ENCODE measurements at regions not wholly inside any gene's neighbourhood (a gene's known extent, or its start where the extent isn't known, plus 50 kb on each side); places are given as distances from the start of the nearest gene placed in this dataset.

GRCh38 chr2:118554616-118555015, 292.8 kb downstream of the EN1 start:
- no TSS peak for BruUV-seq (replicated peaks)

GRCh38 chr2:118549503-118549902, 297.9 kb downstream of the EN1 start:
- H2AFZ ChIP-seq (ENCODE audit: control insufficient read depth, low read depth, low read length) = no peak overlapping the region
- H3K9ac ChIP-seq (ENCODE audit: control insufficient read depth, insufficient read depth, low read length) = no peak overlapping the region
- in situ Hi-C loops (cut with MboI) = no loop called here
- no peak overlapping the region for H3K4me3 ChIP-seq
- no peak for ATAC-seq
- ChIA-PET POLR2A (no interaction called here), CTCF (no interaction called here), RAD21 (ENCODE audit: unreplicated experiment) (no interaction called here), SMC1A (ENCODE audit: uncharacterized antibody, unreplicated experiment) (no interaction called here)
- H3K9me3 ChIP-seq (replicated peaks; ENCODE audit: control insufficient read depth, insufficient read depth, low read length) = no peaks in the 10 kb centered on the region
- BruUV-seq (replicated peaks) = no TSS peak
- WGBS (ENCODE audit: insufficient coverage, insufficient replicate concordance, low lambda C conversion rate, missing lambda C conversion rate) = 4% methylated on average over 1 of the region's 1 CpG
- intact Hi-C loops (cut with micrococcal nuclease; ENCODE audit: unreplicated experiment) = no loop called here
- no peaks in the 10 kb centered on the region for H3K36me3 ChIP-seq (ENCODE audit: control insufficient read depth in 2 of 2, insufficient read depth in 2 of 2, low read length in 1 of 2)
- H4K20me1 ChIP-seq (ENCODE audit: control insufficient read depth, insufficient read depth) = no peaks in the 10 kb centered on the region
- no peak overlapping the region for H3K27ac ChIP-seq (ENCODE audit: control insufficient read depth, insufficient read depth)
- H3K27me3 ChIP-seq (replicated peaks in 1 of 2; ENCODE audit: control insufficient read depth in 2 of 2, insufficient read depth in 2 of 2, low read length in 1 of 2) = no peaks in the 10 kb centered on the region; a peak in 1 of 4 replicates
- no peak overlapping the region for H3K4me2 ChIP-seq (ENCODE audit: control insufficient read depth, insufficient read depth)
- no peak for DNase-seq (ENCODE audit: low read depth, low spot score)
- H3K79me2 ChIP-seq (ENCODE audit: control insufficient read depth, insufficient read depth, low read length) = no peaks in the 10 kb centered on the region
- no peak for FAIRE-seq
- H3K4me1 ChIP-seq (ENCODE audit: control insufficient read depth, insufficient read depth, low read length) = no peaks in the 10 kb centered on the region
- TF ChIP-seq HCFC1 (IDR thresholded peaks at IDR 0.05; ENCODE audit: low read length) (no peak), EZH2 (IDR thresholded peaks at IDR 0.05; ENCODE audit: borderline replicate concordance, control insufficient read depth, low read depth, low read length) (no peak), TCF12 (IDR thresholded peaks at IDR 0.05; ENCODE audit: low read depth, low read length) (no peak), SREBF1 (IDR thresholded peaks at IDR 0.05; ENCODE audit: low read length) (no peak), PRDM15 (CRISPR knock-in tag; IDR thresholded peaks at IDR 0.05) (no peak), NFYA (IDR thresholded peaks at IDR 0.05; ENCODE audit: borderline replicate concordance, low read depth, low read length) (no peak), CBX3 (IDR thresholded peaks at IDR 0.05; ENCODE audit: borderline replicate concordance, low read depth) (no peak), CEBPB (IDR thresholded peaks at IDR 0.05; ENCODE audit: borderline replicate concordance in 1 of 2, low read depth in 2 of 2, low read length in 2 of 2) (no peak)

More at GRCh38 chr2:118554616-118555015, 292.8 kb downstream of the EN1 start:
- TF ChIP-seq IKZF2 (IDR thresholded peaks at IDR 0.05) = no peak
- TF ChIP-seq HDAC6 (IDR thresholded peaks at IDR 0.05; ENCODE audit: unreplicated experiment) = no peak
- TF ChIP-seq MLLT1 (IDR thresholded peaks at IDR 0.05) = no peak
- no peak for TF ChIP-seq NFYB (IDR thresholded peaks at IDR 0.05; ENCODE audit: insufficient read depth, low read depth, low read length)
- ChIA-PET POLR2A (no interaction called here), RAD21 (ENCODE audit: unreplicated experiment) (no interaction called here), SMC1A (ENCODE audit: uncharacterized antibody, unreplicated experiment) (no interaction called here), CTCF (no interaction called here)
- Histone ChIP-seq H3K27ac (ENCODE audit: control insufficient read depth, insufficient read depth) (no peak overlapping the region), H2AFZ (ENCODE audit: control insufficient read depth, low read depth, low read length) (no peak overlapping the region), H3K9ac (ENCODE audit: control insufficient read depth, insufficient read depth, low read length) (no peak overlapping the region), H3K9me3 (replicated peaks; ENCODE audit: control insufficient read depth, insufficient read depth, low read length) (no peaks in the 10 kb centered on the region), H3K4me3 (no peak overlapping the region), H3K36me3 (ENCODE audit: control insufficient read depth in 2 of 2, insufficient read depth in 2 of 2, low read length in 1 of 2) (no peaks in the 10 kb centered on the region), H3K4me1 (ENCODE audit: control insufficient read depth, insufficient read depth, low read length) (no peaks in the 10 kb centered on the region), H3K27me3 (replicated peaks in 1 of 2; ENCODE audit: control insufficient read depth in 2 of 2, insufficient read depth in 2 of 2, low read length in 1 of 2) (no peaks in the 10 kb centered on the region; a peak in 1 of 4 replicates), H3K4me2 (ENCODE audit: control insufficient read depth, insufficient read depth) (no peak overlapping the region), H4K20me1 (ENCODE audit: control insufficient read depth, insufficient read depth) (no peaks in the 10 kb centered on the region), H3K79me2 (ENCODE audit: control insufficient read depth, insufficient read depth, low read length) (no peaks in the 10 kb centered on the region)
- intact Hi-C loops (cut with micrococcal nuclease; ENCODE audit: unreplicated experiment) (no loop called here), in situ Hi-C loops (cut with MboI) (no loop called here)
- no peak for ATAC-seq
- no peak for FAIRE-seq
- WGBS (ENCODE audit: insufficient coverage, insufficient replicate concordance, low lambda C conversion rate, missing lambda C conversion rate) = 47% methylated on average over 4 of the region's 4 CpGs
- DNase-seq (ENCODE audit: low read depth, low spot score) = no peak

Measured in GM12878 (cell line).